HUES48 (cell line): ENCODE measurements at regions not wholly inside any gene's neighbourhood (a gene's known extent, or its start where the extent isn't known, plus 50 kb on each side); places are given as distances from the start of the nearest gene placed in this dataset.

Source experiments
- H3K27ac ChIP-seq: one replicate; pipeline ENCODE4 v1.7.0; 2013; ENCODE audit warnings: low read depth, low read length, inconsistent platforms
- H3K27me3 ChIP-seq: 2 replicates; pipeline ENCODE4 v1.6.1; 2013; ENCODE audit warnings: mild to moderate bottlenecking, low read length; ENCODE audit not compliant: control insufficient read depth, insufficient read depth
- H3K36me3 ChIP-seq: 2 replicates; pipeline ENCODE4 v1.6.1; 2013; ENCODE audit warnings: low read length; ENCODE audit not compliant: control insufficient read depth, insufficient read depth
- H3K4me1 ChIP-seq: 2 replicates; pipeline ENCODE4 v1.6.1; 2013; ENCODE audit warnings: mild to moderate bottlenecking, low read length; ENCODE audit not compliant: control insufficient read depth, insufficient read depth
- H3K4me3 ChIP-seq: 2 replicates; pipeline ENCODE4 v1.5.1; 2013; ENCODE audit warnings: mild to moderate bottlenecking, low read depth, low read length
- H3K9ac ChIP-seq: 2 replicates; pipeline ENCODE4 v1.6.1; 2013; ENCODE audit warnings: mild to moderate bottlenecking, low read depth, low read length, moderate library complexity
- H3K9me3 ChIP-seq: 2 replicates; pipeline ENCODE4 v1.6.1; 2013; ENCODE audit warnings: low read length; ENCODE audit not compliant: control insufficient read depth, insufficient read depth

DNA sequence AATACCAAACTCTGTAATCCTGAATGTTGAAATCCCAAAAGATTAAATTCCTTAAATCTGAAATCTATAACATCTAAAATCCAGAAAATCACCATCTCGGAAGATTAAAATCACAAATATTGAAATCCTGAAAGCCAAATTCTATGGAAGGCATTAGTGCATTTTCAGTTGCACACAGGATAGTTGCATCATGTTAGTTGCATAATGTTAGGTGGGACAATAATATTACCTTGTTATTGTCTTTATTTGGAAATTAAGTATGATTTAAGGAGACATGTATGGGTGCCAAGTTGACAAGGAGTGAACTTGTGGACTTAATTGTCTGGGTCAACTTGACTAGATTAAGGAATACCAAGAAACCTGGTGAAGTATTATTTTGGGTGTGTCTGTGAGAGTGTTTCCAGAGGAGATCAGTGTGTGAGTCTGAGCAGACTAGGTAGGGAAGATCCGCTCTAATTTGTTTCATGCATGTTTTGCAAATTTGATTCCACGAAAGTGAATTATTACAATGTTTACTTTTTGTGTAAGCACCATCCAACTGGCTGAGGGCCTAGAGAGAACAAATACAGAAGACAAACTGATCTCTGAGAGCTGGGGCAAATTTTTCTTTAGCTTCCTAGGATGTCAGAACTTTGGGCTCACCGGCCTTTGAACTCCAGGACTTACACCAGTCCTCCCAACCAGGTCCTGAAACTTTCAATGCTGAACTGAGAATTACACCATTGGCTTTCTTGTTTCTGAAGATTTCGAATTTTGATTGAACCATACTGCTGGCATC lies 545.1 kb upstream of the IRAK1BP1 start:
- Histone ChIP-seq H3K4me1 (no peaks in the 10 kb centered on the region), H3K36me3 (no peaks in the 10 kb centered on the region), H3K27ac (no peak overlapping the region), H3K9me3 (no peaks in the 10 kb centered on the region), H3K4me3 (no peak overlapping the region), H3K27me3 (no peaks in the 10 kb centered on the region), H3K9ac (no peak overlapping the region)

DNA sequence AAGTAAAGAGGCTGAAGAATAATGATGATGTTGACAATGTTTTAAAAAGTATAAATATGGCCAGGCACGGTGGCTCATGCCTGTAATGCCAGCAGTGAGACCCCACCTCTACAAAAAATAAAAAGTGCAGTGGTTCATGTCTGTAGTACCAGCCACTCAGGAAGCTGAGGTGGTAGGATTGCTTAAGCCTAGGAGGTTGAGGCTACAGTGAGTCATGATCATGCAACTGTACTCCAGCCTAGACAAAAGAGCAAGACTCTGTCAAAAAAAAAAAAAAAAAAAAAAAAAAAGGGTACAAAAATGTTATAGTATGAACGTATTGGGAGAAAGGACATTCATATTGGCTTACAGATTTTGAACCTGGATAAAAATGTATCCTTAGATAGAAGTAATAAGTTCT lies 543.1 kb upstream of the IRAK1BP1 start:
- Histone ChIP-seq H3K27ac (no peak overlapping the region), H3K36me3 (no peaks in the 10 kb centered on the region), H3K4me3 (no peak overlapping the region), H3K9me3 (no peaks in the 10 kb centered on the region), H3K9ac (no peak overlapping the region), H3K4me1 (no peaks in the 10 kb centered on the region), H3K27me3 (no peaks in the 10 kb centered on the region)

DNA sequence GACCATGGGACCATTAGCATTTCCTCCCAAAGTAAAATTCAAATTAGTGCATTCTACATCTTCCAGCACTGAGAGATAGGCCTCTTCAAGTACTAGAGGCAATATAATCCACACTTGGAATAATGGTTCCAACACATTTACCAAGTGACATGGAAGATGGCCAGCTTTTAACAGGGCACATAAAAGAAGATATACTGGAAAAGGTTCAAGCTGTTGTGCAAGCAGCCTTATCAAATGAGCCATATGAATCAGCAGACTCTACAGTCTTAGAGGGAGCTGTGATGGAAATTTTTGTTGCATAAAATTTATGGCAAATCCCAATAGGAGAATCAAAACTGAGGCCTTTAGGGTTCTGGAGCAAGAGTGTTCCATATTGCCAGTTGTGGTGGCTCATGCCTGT lies 526.6 kb upstream of the IRAK1BP1 start:
- no peak overlapping the region for H3K9ac ChIP-seq
- H3K4me3 ChIP-seq = no peak overlapping the region
- H3K4me1 ChIP-seq = peaks cover 13% of the 10 kb centered on the region
- H3K27me3 ChIP-seq = no peaks in the 10 kb centered on the region
- no peak overlapping the region for H3K27ac ChIP-seq
- H3K36me3 ChIP-seq = no peaks in the 10 kb centered on the region
- H3K9me3 ChIP-seq = no peaks in the 10 kb centered on the region

DNA sequence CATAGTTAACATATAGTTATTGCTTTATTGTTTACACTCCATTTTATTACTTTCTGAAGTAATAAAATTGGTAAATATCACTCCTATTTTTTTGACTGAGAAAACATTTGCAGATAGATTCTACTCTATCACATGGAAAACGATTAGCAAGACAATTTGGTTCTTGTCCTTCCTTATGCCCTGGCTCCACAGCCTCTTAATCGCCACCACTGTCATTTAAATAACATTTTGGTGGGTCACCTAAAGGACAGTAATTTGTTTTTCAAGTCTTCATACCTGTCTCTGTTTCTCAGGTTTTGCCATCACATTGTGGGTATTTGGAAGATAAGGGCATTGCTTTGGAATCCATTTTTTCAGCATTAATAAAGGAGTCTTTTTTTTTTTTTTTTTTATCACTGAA lies 521.5 kb upstream of the IRAK1BP1 start:
- Histone ChIP-seq H3K9ac (no peak overlapping the region), H3K4me1 (peaks cover 32% of the 10 kb centered on the region), H3K27me3 (no peaks in the 10 kb centered on the region), H3K9me3 (no peaks in the 10 kb centered on the region), H3K27ac (no peak overlapping the region), H3K36me3 (no peaks in the 10 kb centered on the region), H3K4me3 (peak overlapping the region; percentile 5; the same call in 1 of the 2 replicates)

DNA sequence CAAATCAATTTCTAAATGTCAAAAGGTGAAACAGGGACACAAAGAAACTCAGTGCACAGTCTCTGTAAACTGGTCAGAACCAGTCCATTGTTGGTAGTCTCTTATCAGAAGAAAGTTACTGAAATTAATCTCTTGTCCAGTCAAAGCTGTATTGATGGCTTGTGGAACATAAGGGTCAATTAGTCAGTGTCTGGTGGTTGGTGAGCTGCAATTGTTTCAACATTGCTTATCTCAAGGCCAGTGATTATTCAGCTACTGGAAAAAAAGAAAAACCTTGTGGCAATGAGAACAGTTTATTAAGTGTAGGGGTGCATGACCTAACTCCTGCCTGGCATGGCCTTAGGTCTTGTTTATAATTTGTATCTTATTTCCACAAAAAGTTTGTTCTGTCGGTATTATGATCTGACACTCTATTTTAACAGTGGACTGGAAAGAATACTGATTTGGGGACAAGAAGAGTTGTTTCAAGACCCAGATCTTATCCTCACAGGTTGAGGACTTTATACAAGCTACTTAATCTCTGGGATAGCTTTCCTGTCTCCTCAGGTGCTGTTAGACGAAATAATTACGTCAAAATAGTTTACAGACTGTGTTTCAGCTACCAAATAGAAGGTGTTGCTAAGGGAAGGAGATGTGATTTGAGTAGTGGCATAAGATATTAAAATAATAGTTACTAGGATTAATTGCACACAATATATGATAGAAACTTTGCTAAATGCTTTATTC lies 520.0 kb upstream of the IRAK1BP1 start:
- H3K4me1 ChIP-seq = peaks cover 32% of the 10 kb centered on the region
- H3K9me3 ChIP-seq = no peaks in the 10 kb centered on the region
- no peaks in the 10 kb centered on the region for H3K27me3 ChIP-seq
- H3K4me3 ChIP-seq = no peak overlapping the region
- no peaks in the 10 kb centered on the region for H3K36me3 ChIP-seq
- no peak overlapping the region for H3K9ac ChIP-seq
- no peak overlapping the region for H3K27ac ChIP-seq

DNA sequence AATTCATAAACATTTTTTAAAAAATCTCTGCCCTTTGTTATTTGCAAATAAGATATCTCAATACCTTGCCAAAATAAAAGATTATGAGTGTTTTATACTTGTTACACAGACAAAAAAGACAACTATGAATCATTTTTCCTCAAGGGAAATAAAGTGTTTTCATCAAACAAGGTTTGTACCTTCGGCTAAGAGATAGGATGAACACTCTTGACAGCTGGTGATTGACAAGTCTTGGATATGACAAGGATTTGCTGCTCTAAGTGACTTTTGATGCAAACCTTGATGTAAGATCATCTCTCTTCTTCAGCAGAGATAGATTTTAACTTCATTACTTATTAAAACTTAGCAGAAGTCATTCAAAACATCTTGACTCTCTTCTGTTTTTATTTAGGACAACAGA lies 514.3 kb upstream of the IRAK1BP1 start:
- no peaks in the 10 kb centered on the region for H3K27me3 ChIP-seq
- peaks cover 7% of the 10 kb centered on the region; the same call in 1 of the 2 replicates for H3K4me1 ChIP-seq
- no peak overlapping the region for H3K27ac ChIP-seq
- H3K36me3 ChIP-seq = no peaks in the 10 kb centered on the region
- no peak overlapping the region for H3K9ac ChIP-seq
- H3K4me3 ChIP-seq = no peak overlapping the region
- H3K9me3 ChIP-seq = no peaks in the 10 kb centered on the region

DNA sequence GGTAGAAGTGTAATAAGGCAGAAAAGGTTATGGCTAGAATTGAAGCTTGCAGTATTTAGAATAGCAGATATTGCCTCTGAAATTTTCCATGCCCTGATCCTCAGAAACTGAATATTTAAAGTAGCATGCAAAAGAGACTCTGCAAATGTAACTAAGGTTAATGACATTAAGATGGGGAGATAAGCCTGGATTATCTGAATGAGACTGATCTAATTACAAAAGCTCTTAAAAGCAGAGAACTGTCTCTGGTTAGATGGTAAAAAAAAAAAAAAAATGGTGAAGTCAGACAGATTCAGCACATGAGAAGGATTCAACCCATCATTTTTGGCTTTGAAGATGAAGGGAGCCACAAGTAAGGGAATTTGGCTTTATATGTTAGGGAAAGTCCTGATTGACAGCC lies 503.7 kb upstream of the IRAK1BP1 start:
- H3K4me1 ChIP-seq = no peaks in the 10 kb centered on the region
- H3K4me3 ChIP-seq = no peak overlapping the region
- no peaks in the 10 kb centered on the region for H3K9me3 ChIP-seq
- H3K36me3 ChIP-seq = no peaks in the 10 kb centered on the region
- H3K27ac ChIP-seq = no peak overlapping the region
- no peak overlapping the region for H3K9ac ChIP-seq
- no peaks in the 10 kb centered on the region for H3K27me3 ChIP-seq

DNA sequence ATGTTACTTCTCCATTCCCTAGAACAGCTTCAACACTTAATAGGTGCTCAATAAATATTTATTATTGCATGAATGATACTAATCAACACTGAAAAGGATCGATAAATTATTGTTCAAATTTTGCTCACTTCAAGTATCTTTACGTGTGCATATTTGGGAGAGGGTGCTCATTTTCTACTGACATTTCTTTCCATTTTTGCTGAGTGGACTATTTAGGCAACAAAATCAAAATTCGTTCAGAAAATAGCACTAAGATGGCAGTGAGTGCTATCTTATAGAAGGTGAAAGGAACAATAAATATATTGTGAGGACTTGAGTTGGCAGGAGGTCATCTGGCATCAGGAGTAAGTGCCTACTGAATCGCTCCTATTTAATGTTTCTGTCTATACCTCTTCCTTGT lies 501.9 kb upstream of the IRAK1BP1 start:
- H3K27me3 ChIP-seq = no peaks in the 10 kb centered on the region
- H3K36me3 ChIP-seq = no peaks in the 10 kb centered on the region
- H3K4me1 ChIP-seq = no peaks in the 10 kb centered on the region
- no peak overlapping the region for H3K4me3 ChIP-seq
- H3K27ac ChIP-seq = no peak overlapping the region
- H3K9me3 ChIP-seq = no peaks in the 10 kb centered on the region
- H3K9ac ChIP-seq = no peak overlapping the region

DNA sequence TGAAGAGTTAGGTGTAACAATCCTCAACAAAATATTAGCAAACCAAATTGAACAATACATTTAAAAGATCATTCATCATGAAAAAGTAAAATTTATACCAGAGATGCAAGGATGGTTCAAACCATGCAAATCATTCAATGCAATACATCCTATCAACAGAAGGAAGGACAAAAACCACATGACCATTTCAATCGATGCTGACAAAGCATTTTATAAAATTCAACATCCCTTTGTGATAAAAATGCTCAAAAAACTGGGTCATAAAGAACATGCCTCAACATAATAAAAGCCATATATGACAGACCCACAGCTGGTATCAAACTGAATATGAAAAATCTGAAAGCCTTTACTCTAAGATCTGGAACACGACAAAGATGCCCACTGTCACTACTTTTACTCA lies 490.3 kb upstream of the IRAK1BP1 start:
- Histone ChIP-seq H3K27me3 (no peaks in the 10 kb centered on the region), H3K36me3 (no peaks in the 10 kb centered on the region), H3K4me1 (no peaks in the 10 kb centered on the region), H3K4me3 (no peak overlapping the region), H3K27ac (no peak overlapping the region), H3K9ac (no peak overlapping the region), H3K9me3 (no peaks in the 10 kb centered on the region)

DNA sequence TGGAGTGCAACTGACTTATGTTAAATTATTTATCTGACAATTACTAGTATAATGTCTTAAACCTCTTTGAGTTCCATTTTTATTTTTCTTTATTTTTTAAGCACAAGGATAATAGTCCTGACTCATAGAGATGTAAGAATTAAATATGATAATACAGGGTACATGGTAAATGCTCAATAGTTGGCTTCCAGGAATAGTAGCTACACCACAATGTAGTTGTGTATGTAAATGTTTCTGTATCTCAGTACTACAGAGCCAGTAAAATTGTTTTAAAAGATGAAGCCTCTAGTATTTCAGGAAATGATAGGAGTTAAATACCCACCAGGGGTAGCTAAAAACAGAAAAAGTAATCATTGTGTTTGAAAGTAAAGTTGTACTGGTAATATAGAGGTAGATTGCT lies 487.4 kb upstream of the IRAK1BP1 start:
- Histone ChIP-seq H3K36me3 (no peaks in the 10 kb centered on the region), H3K4me3 (no peak overlapping the region), H3K4me1 (no peaks in the 10 kb centered on the region), H3K27ac (no peak overlapping the region), H3K27me3 (no peaks in the 10 kb centered on the region), H3K9me3 (no peaks in the 10 kb centered on the region), H3K9ac (no peak overlapping the region)

DNA sequence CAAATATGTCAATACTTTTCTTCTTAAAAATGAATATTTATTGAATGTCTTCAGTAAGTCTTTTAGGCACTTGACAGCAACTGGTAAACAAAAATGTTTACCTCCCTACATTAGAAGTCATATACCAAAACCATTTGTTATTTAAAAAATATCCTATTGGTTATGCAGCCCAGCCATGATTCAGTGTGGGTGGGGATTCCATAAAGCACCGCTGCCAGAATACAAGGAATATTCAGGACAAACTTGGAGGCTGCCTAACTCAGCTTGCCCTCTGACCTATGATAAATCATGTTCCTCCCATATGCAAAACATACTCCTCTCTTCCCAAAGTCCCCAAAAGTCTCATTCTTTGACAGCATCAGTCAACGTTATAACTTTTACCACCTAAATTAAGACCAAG lies 486.8 kb upstream of the IRAK1BP1 start:
- no peaks in the 10 kb centered on the region for H3K9me3 ChIP-seq
- no peak overlapping the region for H3K9ac ChIP-seq
- H3K27ac ChIP-seq = peak overlapping the region; percentile 9
- H3K4me1 ChIP-seq = no peaks in the 10 kb centered on the region
- no peaks in the 10 kb centered on the region for H3K27me3 ChIP-seq
- H3K4me3 ChIP-seq = no peak overlapping the region
- H3K36me3 ChIP-seq = no peaks in the 10 kb centered on the region
